Sigmoid colon (tissue), 6 donors: ENCODE measurements at regions not wholly inside any gene's neighbourhood (a gene's known extent, or its start where the extent isn't known, plus 50 kb on each side); places are given as distances from the start of the nearest gene placed in this dataset.

ENCODE experiments used
- DNase-seq: peaks from one replicate; pipeline ENCODE4 v3.0.0-alpha.2; 2019
- H3K27ac ChIP-seq, 4 donors: fragments of 200-600 bp; sonication (generic); one replicate each; pipeline ENCODE4 v1.5.1; 2016 to 2019; ENCODE audit warnings: mild to moderate bottlenecking in 1 of 4
- H3K27me3 ChIP-seq, 3 donors: fragments of 200-600 bp; sonication (generic); one replicate each; pipeline ENCODE4 v1.5.1; 2019; ENCODE audit warnings: mild to moderate bottlenecking in 1 of 3
- H3K36me3 ChIP-seq, 4 donors: fragments of 200-600 bp; sonication (generic); one replicate each; pipeline ENCODE4 v1.5.1; 2016 to 2019
- H3K4me1 ChIP-seq, 4 donors: fragments of 200-600 bp; sonication (generic); one replicate each; pipeline ENCODE4 v1.5.1; 2017 to 2019
- H3K4me3 ChIP-seq, 4 donors: fragments of 200-600 bp; sonication (generic); one replicate each; pipeline ENCODE4 v1.5.1; 2017 to 2019; ENCODE audit warnings: mild to moderate bottlenecking in 2 of 4, moderate library complexity in 1 of 4
- H3K9me3 ChIP-seq, 4 donors: fragments of 200-600 bp in 3 of 4; sonication (generic) in 3 of 4; one replicate each; pipeline versions ENCODE4 v1.5.1 to v1.6.1; 2013 to 2019
- CTCF ChIP-seq, 4 experiments: fragments of 450-650 bp in 3 of 4; fragments of 200-600 bp in 1 of 4; IDR thresholded peaks; one replicate each; pipeline ENCODE4 v1.5.1; 2016 to 2019; ENCODE audit warnings: antibody characterized with exemption in 4 of 4, mild to moderate bottlenecking in 3 of 4, moderate library complexity in 2 of 4
- EP300 ChIP-seq, 4 donors: sonication (generic); formaldehyde crosslinking; IDR thresholded peaks; one replicate each; pipeline ENCODE4 v1.6.1; 2017; ENCODE audit warnings: antibody characterized with exemption in 4 of 4
- POLR2A ChIP-seq, 2 donors: fragments of 450-650 bp; IDR thresholded peaks; one replicate each; pipeline ENCODE4 v1.6.1; 2016; ENCODE audit warnings: antibody characterized with exemption in 2 of 2, mild to moderate bottlenecking in 2 of 2, moderate library complexity in 2 of 2
- POLR2AphosphoS5 ChIP-seq, 4 donors: sonication (generic); formaldehyde crosslinking; IDR thresholded peaks; one replicate each; pipeline ENCODE4 v1.6.1; 2017; ENCODE audit warnings: antibody characterized with exemption in 4 of 4
- WGBS, 2 donors: extraction: QIAGEN DNeasy Blood & Tissue Kit; methylation state at CpG; one replicate each; pipeline ENCODE4 v1.1.7; 2013; 5-methylcytosine and 5-hydroxymethylcytosine counted together
- intact Hi-C: fragments of 100-400 bp; cut with DNase I; formaldehyde crosslinking; loops from one replicate; pipeline ENCODE4 v1.15.1; 2023
- donor health status: healthy with polysubstance abuse.
- donor health status: healthy.

- Histone ChIP-seq H3K4me3 (no peak overlapping the region), H3K27ac (no peak overlapping the region), H3K27me3 (no peaks in the 10 kb centered on the region), H3K4me1 (no peaks in the 10 kb centered on the region), H3K9me3 (no peaks in the 10 kb centered on the region), H3K36me3 (no peaks in the 10 kb centered on the region)
- DNase-seq, result no peak
- intact Hi-C loops, result no loop called here
- TF ChIP-seq CTCF (IDR thresholded peaks at IDR 0.05), result no peak
- no peak for TF ChIP-seq POLR2AphosphoS5 (IDR thresholded peaks at IDR 0.05)
- no peak for TF ChIP-seq POLR2A (IDR thresholded peaks at IDR 0.05)
- TF ChIP-seq EP300 (IDR thresholded peaks at IDR 0.05), result no peak
Measured at GRCh38 chrX:65610481-65610880, 57.0 kb upstream of the MSN start.

GRCh38 chrX:65610040-65610439 is 57.4 kb upstream of the MSN start:
- TF ChIP-seq CTCF (IDR thresholded peaks at IDR 0.05), result no peak
- TF ChIP-seq POLR2AphosphoS5 (IDR thresholded peaks at IDR 0.05), result no peak
- no peak for TF ChIP-seq POLR2A (IDR thresholded peaks at IDR 0.05)
- intact Hi-C loops, result no loop called here
- WGBS, 2 donors, result 39 to 60% methylated on average over 3 of the region's 3 CpGs

GRCh38 chrX:65609237-65609636 is 58.2 kb upstream of the MSN start:
- Histone ChIP-seq H3K4me1 (no peaks in the 10 kb centered on the region), H3K27me3 (no peaks in the 10 kb centered on the region), H3K4me3 (no peak overlapping the region), H3K36me3 (no peaks in the 10 kb centered on the region), H3K9me3 (no peaks in the 10 kb centered on the region), H3K27ac (no peak overlapping the region)
- 84 to 93% methylated on average over 4 of the region's 4 CpGs for WGBS, 2 donors
- intact Hi-C loops, result no loop called here
- DNase-seq, result no peak
- TF ChIP-seq CTCF (IDR thresholded peaks at IDR 0.05) (no peak), POLR2AphosphoS5 (IDR thresholded peaks at IDR 0.05) (no peak), POLR2A (IDR thresholded peaks at IDR 0.05) (no peak), EP300 (IDR thresholded peaks at IDR 0.05) (no peak)

More at GRCh38 chrX:65610040-65610439, 57.4 kb upstream of the MSN start:
- Histone ChIP-seq H3K4me3 (no peak overlapping the region), H3K27me3 (no peaks in the 10 kb centered on the region), H3K36me3 (no peaks in the 10 kb centered on the region), H3K9me3 (no peaks in the 10 kb centered on the region), H3K4me1 (no peaks in the 10 kb centered on the region), H3K27ac (no peak overlapping the region)
- DNase-seq, result no peak

- no peak for TF ChIP-seq CTCF (IDR thresholded peaks at IDR 0.05)
- TF ChIP-seq POLR2AphosphoS5 (IDR thresholded peaks at IDR 0.05), result no peak
- TF ChIP-seq EP300 (IDR thresholded peaks at IDR 0.05), result no peak
- no peak for TF ChIP-seq POLR2A (IDR thresholded peaks at IDR 0.05)
- no peak overlapping the region for H3K27ac ChIP-seq
- intact Hi-C loops, result no loop called here
- 13 to 59% methylated on average over 3 of the region's 3 CpGs for WGBS, 2 donors
- H3K4me3 ChIP-seq, result no peak overlapping the region
- H3K4me1 ChIP-seq, result no peaks in the 10 kb centered on the region
- no peaks in the 10 kb centered on the region for H3K9me3 ChIP-seq
- DNase-seq, result no peak
- no peaks in the 10 kb centered on the region for H3K27me3 ChIP-seq
- no peaks in the 10 kb centered on the region for H3K36me3 ChIP-seq
Measured at GRCh38 chrX:65608026-65608425, 59.4 kb upstream of the MSN start.

GRCh38 chrX:65607070-65607742 is 60.2 kb upstream of the MSN start:
- WGBS, 2 donors, result 83 to 86% methylated on average over 3 of the region's 3 CpGs
- H3K36me3 ChIP-seq, result no peaks in the 10 kb centered on the region
- H3K27ac ChIP-seq, result no peak overlapping the region
- no peak overlapping the region for H3K4me3 ChIP-seq
- TF ChIP-seq POLR2A (IDR thresholded peaks at IDR 0.05), result no peak
- TF ChIP-seq CTCF (IDR thresholded peaks at IDR 0.05), result no peak
- TF ChIP-seq EP300 (IDR thresholded peaks at IDR 0.05), result no peak
- TF ChIP-seq POLR2AphosphoS5 (IDR thresholded peaks at IDR 0.05), result no peak
- H3K4me1 ChIP-seq, result peaks cover 0 to 2% (median 0%) of the 10 kb centered on the region in 4 donors
- intact Hi-C loops, result no loop called here
- no peaks in the 10 kb centered on the region for H3K27me3 ChIP-seq
- no peak for DNase-seq
- no peaks in the 10 kb centered on the region for H3K9me3 ChIP-seq
